ENCODE measurements at regions not wholly inside any gene's neighbourhood (a gene's known extent, or its start where the extent isn't known, plus 50 kb on each side); places are given as distances from the start of the nearest gene placed in this dataset.

DNA sequence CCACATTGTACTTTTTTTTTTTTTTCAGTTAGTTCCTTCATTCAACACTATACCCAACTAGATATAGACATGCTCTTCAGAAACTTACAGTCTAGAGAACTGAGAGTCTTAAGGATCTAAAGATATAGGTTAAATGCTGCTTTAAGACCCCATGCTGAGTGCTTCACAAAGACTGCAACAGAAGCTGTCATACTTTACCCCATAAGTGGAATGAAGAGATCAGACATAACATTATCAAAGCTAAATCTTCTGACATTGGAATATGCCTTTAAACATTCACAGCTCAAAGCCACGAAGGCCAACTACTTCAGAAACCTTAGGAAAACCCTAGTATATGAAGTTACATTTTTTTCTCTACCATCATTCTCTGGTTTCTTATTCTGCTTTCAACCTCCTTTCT, 666.4 kb downstream of the KCNT2 start:
- intact Hi-C loops (cut with micrococcal nuclease; ENCODE audit: unreplicated experiment): loop anchor here (10.0 kb wide), 1 partner anchor 203 kb away; no protein-coding TSS in a partner anchor
- H3K4me2 ChIP-seq: no peak overlapping the region
- CTCF ChIA-PET: no interaction called here
- no peaks in the 10 kb centered on the region for H4K20me1 ChIP-seq (ENCODE audit: insufficient read depth)
- no peaks in the 10 kb centered on the region for H3K36me3 ChIP-seq (ENCODE audit: low read depth)
- no peak overlapping the region for H3K4me3 ChIP-seq
- BruUV-seq (replicated peaks): no TSS peak
- H3K9me3 ChIP-seq (ENCODE audit: insufficient read depth, low read depth): no peaks in the 10 kb centered on the region
- no peaks in the 10 kb centered on the region for H3K4me1 ChIP-seq (replicated peaks; ENCODE audit: insufficient read depth)
- H3K79me2 ChIP-seq (ENCODE audit: low read depth): no peaks in the 10 kb centered on the region
- H2AFZ ChIP-seq: no peak overlapping the region
- H3F3A ChIP-seq (ENCODE audit: insufficient read depth, low read depth): no peaks in the 10 kb centered on the region
- H3K27me3 ChIP-seq (ENCODE audit: insufficient read depth, low read depth): no peaks in the 10 kb centered on the region
- no peaks in the 10 kb centered on the region; the same call in none of the 2 replicates for H3K9me2 ChIP-seq (ENCODE audit: insufficient read depth)
- POLR2A ChIA-PET (ENCODE audit: unreplicated experiment): no interaction called here
- no peak for DNase-seq
- TF ChIP-seq, protein P1, sequence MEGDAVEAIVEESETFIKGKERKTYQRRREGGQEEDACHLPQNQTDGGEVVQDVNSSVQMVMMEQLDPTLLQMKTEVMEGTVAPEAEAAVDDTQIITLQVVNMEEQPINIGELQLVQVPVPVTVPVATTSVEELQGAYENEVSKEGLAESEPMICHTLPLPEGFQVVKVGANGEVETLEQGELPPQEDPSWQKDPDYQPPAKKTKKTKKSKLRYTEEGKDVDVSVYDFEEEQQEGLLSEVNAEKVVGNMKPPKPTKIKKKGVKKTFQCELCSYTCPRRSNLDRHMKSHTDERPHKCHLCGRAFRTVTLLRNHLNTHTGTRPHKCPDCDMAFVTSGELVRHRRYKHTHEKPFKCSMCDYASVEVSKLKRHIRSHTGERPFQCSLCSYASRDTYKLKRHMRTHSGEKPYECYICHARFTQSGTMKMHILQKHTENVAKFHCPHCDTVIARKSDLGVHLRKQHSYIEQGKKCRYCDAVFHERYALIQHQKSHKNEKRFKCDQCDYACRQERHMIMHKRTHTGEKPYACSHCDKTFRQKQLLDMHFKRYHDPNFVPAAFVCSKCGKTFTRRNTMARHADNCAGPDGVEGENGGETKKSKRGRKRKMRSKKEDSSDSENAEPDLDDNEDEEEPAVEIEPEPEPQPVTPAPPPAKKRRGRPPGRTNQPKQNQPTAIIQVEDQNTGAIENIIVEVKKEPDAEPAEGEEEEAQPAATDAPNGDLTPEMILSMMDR (conservative IDR thresholded peaks at IDR 0.05): no peak
- TF ChIP-seq EZH2 (IDR thresholded peaks at IDR 0.05; ENCODE audit: low read depth): no peak
- H3K27ac ChIP-seq: no peak overlapping the region

DNA sequence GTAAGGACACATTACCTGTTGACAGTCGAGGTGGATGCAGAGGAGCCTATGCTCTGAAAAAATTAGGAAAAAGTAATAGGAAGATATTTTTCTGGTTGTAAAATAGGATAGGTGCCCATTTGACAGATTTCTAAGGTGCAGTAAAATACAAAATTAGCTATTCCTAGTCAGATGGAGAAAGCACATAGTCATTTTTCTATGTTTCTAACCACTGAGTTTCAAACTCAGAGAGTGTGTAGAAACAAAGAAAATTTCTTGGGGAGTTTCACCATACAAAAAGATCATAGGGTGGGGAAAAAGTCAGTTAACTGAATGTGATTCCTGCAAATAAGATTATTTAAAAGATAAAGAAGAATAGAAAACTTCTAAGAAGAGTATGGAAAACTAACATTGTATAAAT, 666.9 kb downstream of the KCNT2 start:
- intact Hi-C loops (cut with micrococcal nuclease; ENCODE audit: unreplicated experiment): loop anchor here (10.0 kb wide), 1 partner anchor 203 kb away; no protein-coding TSS in a partner anchor
- no TSS peak for BruUV-seq (replicated peaks)
- Histone ChIP-seq H3K79me2 (ENCODE audit: low read depth) (no peaks in the 10 kb centered on the region), H3K4me2 (no peak overlapping the region), H2AFZ (no peak overlapping the region), H3K4me1 (replicated peaks; ENCODE audit: insufficient read depth) (no peaks in the 10 kb centered on the region), H3F3A (ENCODE audit: insufficient read depth, low read depth) (no peaks in the 10 kb centered on the region), H3K9me3 (ENCODE audit: insufficient read depth, low read depth) (no peaks in the 10 kb centered on the region), H3K27me3 (ENCODE audit: insufficient read depth, low read depth) (no peaks in the 10 kb centered on the region), H3K4me3 (no peak overlapping the region), H3K36me3 (ENCODE audit: low read depth) (no peaks in the 10 kb centered on the region), H4K20me1 (ENCODE audit: insufficient read depth) (no peaks in the 10 kb centered on the region), H3K27ac (no peak overlapping the region), H3K9me2 (ENCODE audit: insufficient read depth) (no peaks in the 10 kb centered on the region; the same call in 1 of the 2 replicates)
- CTCF ChIA-PET: no interaction called here
- POLR2A ChIA-PET (ENCODE audit: unreplicated experiment): no interaction called here
- DNase-seq: no peak
- TF ChIP-seq, protein P1 (conservative IDR thresholded peaks at IDR 0.05): no peak
- no peak for TF ChIP-seq EZH2 (IDR thresholded peaks at IDR 0.05; ENCODE audit: low read depth)

DNA sequence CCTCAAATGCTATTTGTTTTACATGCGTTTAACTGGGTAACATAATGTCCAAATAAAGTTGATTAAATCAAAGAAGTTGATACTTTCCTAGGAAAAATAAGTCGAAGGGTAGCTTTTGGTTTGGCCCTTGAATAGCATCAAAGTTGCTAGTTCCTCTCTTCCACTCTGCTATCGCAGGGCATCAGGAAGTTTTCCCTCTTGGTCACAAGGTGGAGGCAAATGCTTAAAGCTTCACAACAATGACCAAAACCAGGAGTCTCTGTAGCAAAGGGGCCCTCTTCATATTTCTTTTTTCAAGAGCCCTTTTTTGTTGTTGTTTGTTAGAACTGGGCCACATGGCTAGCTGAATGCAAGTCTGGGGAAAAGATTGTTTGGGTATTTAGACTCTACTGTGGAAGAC, 668.4 kb downstream of the KCNT2 start:
- no peaks in the 10 kb centered on the region for H3K9me3 ChIP-seq (ENCODE audit: insufficient read depth, low read depth)

More for the DNA sequence above, 668.4 kb downstream of the KCNT2 start:
- Histone ChIP-seq H3K27me3 (ENCODE audit: insufficient read depth, low read depth) (no peaks in the 10 kb centered on the region), H4K20me1 (ENCODE audit: insufficient read depth) (no peaks in the 10 kb centered on the region), H3K79me2 (ENCODE audit: low read depth) (no peaks in the 10 kb centered on the region), H3K4me3 (no peak overlapping the region), H3K4me1 (replicated peaks; ENCODE audit: insufficient read depth) (no peaks in the 10 kb centered on the region), H3F3A (ENCODE audit: insufficient read depth, low read depth) (no peaks in the 10 kb centered on the region), H3K36me3 (ENCODE audit: low read depth) (no peaks in the 10 kb centered on the region), H2AFZ (no peak overlapping the region), H3K4me2 (no peak overlapping the region), H3K27ac (no peak overlapping the region), H3K9me2 (ENCODE audit: insufficient read depth) (no peaks in the 10 kb centered on the region; the same call in 1 of the 2 replicates)
- ChIA-PET CTCF (no interaction called here), POLR2A (ENCODE audit: unreplicated experiment) (no interaction called here)
- DNase-seq: no peak
- intact Hi-C loops (cut with micrococcal nuclease; ENCODE audit: unreplicated experiment): loop anchor here (10.0 kb wide), 1 partner anchor 205 kb away; no protein-coding TSS in a partner anchor
- no peak for TF ChIP-seq EZH2 (IDR thresholded peaks at IDR 0.05; ENCODE audit: low read depth)
- TF ChIP-seq, protein P1 (conservative IDR thresholded peaks at IDR 0.05): no peak; the same call in 1 of the 2 replicates
- no TSS peak for BruUV-seq (replicated peaks)

Measured in PC-9 (cell line).